Gastroesophageal sphincter (tissue), 4 donors: ENCODE measurements at regions not wholly inside any gene's neighbourhood (a gene's known extent, or its start where the extent isn't known, plus 50 kb on each side); places are given as distances from the start of the nearest gene placed in this dataset.
A peak's percentile ranks its signal among the peaks of the same experiment; 100 is the strongest.

Source experiments
- ATAC-seq: fragments of 150-250 bp; one replicate; pipeline ENCODE4 v1.9.1; 2016; ENCODE audit warnings: mild to moderate bottlenecking, moderate library complexity
- H3K27ac ChIP-seq, 4 donors: fragments of 200-600 bp; sonication (generic) in 3 of 4; 1 replicate in 3 of 4; 2 replicates in 1 of 4; pipeline ENCODE4 v1.5.1; 2016 to 2019
- H3K27me3 ChIP-seq: fragments of 200-600 bp; sonication (generic); one replicate; pipeline ENCODE4 v1.5.1; 2019
- H3K36me3 ChIP-seq, 2 donors: fragments of 200-600 bp; sonication (generic); one replicate each; pipeline ENCODE4 v1.5.1; 2019; ENCODE audit warnings: control low read depth in 1 of 2
- H3K4me1 ChIP-seq, 3 donors: fragments of 200-600 bp; sonication (generic); 1 replicate in 2 of 3; 2 replicates in 1 of 3; pipeline ENCODE4 v1.5.1; 2016 to 2019; ENCODE audit warnings: control low read depth in 2 of 3
- H3K4me3 ChIP-seq, 2 donors: fragments of 200-600 bp; sonication (generic); one replicate each; pipeline ENCODE4 v1.5.1; 2019; ENCODE audit warnings: mild to moderate bottlenecking in 1 of 2, moderate library complexity in 1 of 2
- H3K9me3 ChIP-seq, 3 donors: fragments of 200-600 bp; sonication (generic); one replicate each; pipeline ENCODE4 v1.5.1; 2017 to 2019; ENCODE audit warnings: control low read depth in 2 of 3
- CTCF ChIP-seq, 4 experiments: fragments of 200-600 bp in 2 of 4; fragments of 450-650 bp in 2 of 4; sonication (generic) in 1 of 4; IDR thresholded peaks; one replicate each; pipeline ENCODE4 v1.5.1; 2017 to 2019; ENCODE audit warnings: antibody characterized with exemption in 4 of 4, mild to moderate bottlenecking in 2 of 4, moderate library complexity in 2 of 4
- EP300 ChIP-seq: sonication (generic); formaldehyde crosslinking; IDR thresholded peaks from one replicate; pipeline ENCODE4 v1.6.1; 2017; ENCODE audit warnings: antibody characterized with exemption, mild to moderate bottlenecking
- POLR2A ChIP-seq, 2 donors: fragments of 450-650 bp; IDR thresholded peaks; one replicate each; pipeline ENCODE4 v1.6.1; 2017; ENCODE audit warnings: antibody characterized with exemption in 2 of 2, mild to moderate bottlenecking in 2 of 2, moderate library complexity in 1 of 2
- POLR2AphosphoS5 ChIP-seq: sonication (generic); formaldehyde crosslinking; IDR thresholded peaks from one replicate; pipeline ENCODE4 v1.6.1; 2017; ENCODE audit warnings: antibody characterized with exemption
- WGBS, 2 donors: methylation state at CpG; one replicate each; pipeline ENCODE4 v1.1.5; 2018; ENCODE audit warnings: low coverage in 1 of 2; 5-methylcytosine and 5-hydroxymethylcytosine counted together

- Histone ChIP-seq H3K36me3 (no peaks in the 10 kb centered on the region), H3K9me3 (no peaks in the 10 kb centered on the region), H3K4me1 (peaks cover 0 to 53% (median 0%) of the 10 kb centered on the region in 3 donors), H3K27ac (peak overlapping the region; percentile 87 to 99 (median 96)), H3K27me3 (no peaks in the 10 kb centered on the region), H3K4me3 (peak overlapping the region; percentile 46 to 69)
- WGBS, 2 donors = 4 to 15% methylated on average over 9 to 11 of the region's 12 CpGs
- ATAC-seq = no peak
- TF ChIP-seq POLR2A (IDR thresholded peaks at IDR 0.05) (no peak), EP300 (no peak), POLR2AphosphoS5 (no peak), CTCF (IDR thresholded peaks at IDR 0.05) (no peak)
These were observed 90.2 kb upstream of the CHD2 start for GRCh38 chr15:92809880-92810361.

- peak; percentile 30 to 48 for TF ChIP-seq POLR2A (IDR thresholded peaks at IDR 0.05)
- TF ChIP-seq EP300 = no peak
- TF ChIP-seq CTCF (IDR thresholded peaks at IDR 0.05) = no peak
- peak; percentile 46 for TF ChIP-seq POLR2AphosphoS5
These were observed 89.5 kb upstream of the CHD2 start for GRCh38 chr15:92810418-92811138.

GRCh38 chr15:92811148-92811913 is 88.8 kb upstream of the CHD2 start:
- 30 to 38% methylated on average over 6 of the region's 6 CpGs for WGBS, 2 donors
- Histone ChIP-seq H3K27ac (peak overlapping the region; percentile 87 to 99 (median 96)), H3K4me1 (peaks cover 0 to 49% (median 0%) of the 10 kb centered on the region in 3 donors), H3K4me3 (peak overlapping the region; percentile 46 to 69), H3K27me3 (no peaks in the 10 kb centered on the region), H3K9me3 (no peaks in the 10 kb centered on the region), H3K36me3 (no peaks in the 10 kb centered on the region)
- ATAC-seq = no peak
- TF ChIP-seq EP300 (no peak), CTCF (IDR thresholded peaks at IDR 0.05) (peak in 1 of 4 experiments; percentile 5), POLR2AphosphoS5 (no peak), POLR2A (IDR thresholded peaks at IDR 0.05) (no peak)

More at GRCh38 chr15:92810418-92811138, 89.5 kb upstream of the CHD2 start:
- H3K4me3 ChIP-seq = peak overlapping the region; percentile 46 to 69
- no peaks in the 10 kb centered on the region for H3K9me3 ChIP-seq
- ATAC-seq = no peak
- no peaks in the 10 kb centered on the region for H3K27me3 ChIP-seq
- 11 to 12% methylated on average over 10 of the region's 10 CpGs for WGBS, 2 donors
- H3K36me3 ChIP-seq = no peaks in the 10 kb centered on the region
- peaks cover 0 to 49% (median 0%) of the 10 kb centered on the region in 3 donors for H3K4me1 ChIP-seq
- peak overlapping the region; percentile 87 to 99 (median 96) for H3K27ac ChIP-seq

GRCh38 chr15:92812271-92812670 is 87.9 kb upstream of the CHD2 start:
- ATAC-seq = no peak
- 80 to 87% methylated on average over 5 to 11 of the region's 12 CpGs for WGBS, 2 donors
- Histone ChIP-seq H3K4me1 (peaks cover 0 to 44% (median 0%) of the 10 kb centered on the region in 3 donors), H3K4me3 (no peak overlapping the region), H3K27ac (peak overlapping the region in 1 of 4 donors; percentile 95), H3K36me3 (no peaks in the 10 kb centered on the region), H3K27me3 (no peaks in the 10 kb centered on the region), H3K9me3 (no peaks in the 10 kb centered on the region)
- no peak for TF ChIP-seq EP300
- no peak for TF ChIP-seq POLR2AphosphoS5
- TF ChIP-seq POLR2A (IDR thresholded peaks at IDR 0.05) = no peak
- no peak for TF ChIP-seq CTCF (IDR thresholded peaks at IDR 0.05)
